ENCODE measurements at regions not wholly inside any gene's neighbourhood (a gene's known extent, or its start where the extent isn't known, plus 50 kb on each side); places are given as distances from the start of the nearest gene placed in this dataset.

DNA sequence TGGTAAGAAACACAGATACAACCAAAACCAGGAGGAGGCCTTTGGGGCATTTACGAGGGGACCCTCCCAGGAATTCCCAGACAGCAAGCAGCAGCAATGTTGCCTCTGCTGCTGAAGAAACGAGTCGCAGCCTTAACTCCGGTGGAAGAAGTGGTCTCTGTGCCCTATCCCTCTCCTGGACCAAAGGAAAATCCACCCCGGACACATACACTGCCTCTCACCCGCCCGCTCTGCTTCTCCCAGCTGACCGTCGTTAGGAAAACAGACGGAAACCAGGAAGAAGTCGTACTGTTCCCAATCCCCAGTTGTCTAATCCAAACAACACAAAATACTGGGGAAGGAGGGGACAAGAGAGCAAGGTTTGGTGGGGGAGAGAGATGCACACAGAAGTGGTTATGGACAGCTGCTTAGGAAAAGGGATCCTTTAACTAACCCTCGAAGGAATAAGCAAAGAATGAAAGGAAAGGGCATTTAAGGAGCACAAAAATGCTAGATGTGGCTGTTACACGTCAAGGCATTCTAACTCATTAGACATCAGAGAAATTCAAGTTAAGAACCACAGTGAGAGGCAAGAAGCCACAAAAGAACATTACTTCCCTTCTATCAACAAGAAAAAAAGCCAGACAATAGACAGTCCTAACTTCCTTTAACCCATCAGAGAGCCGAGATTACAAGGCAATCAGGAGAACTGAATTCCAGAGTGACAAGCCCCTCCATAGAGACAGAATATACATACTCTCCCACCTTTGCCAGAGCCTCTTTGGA is 71.9 kb downstream of the ACTL7B start:
- TF ChIP-seq, protein P1, sequence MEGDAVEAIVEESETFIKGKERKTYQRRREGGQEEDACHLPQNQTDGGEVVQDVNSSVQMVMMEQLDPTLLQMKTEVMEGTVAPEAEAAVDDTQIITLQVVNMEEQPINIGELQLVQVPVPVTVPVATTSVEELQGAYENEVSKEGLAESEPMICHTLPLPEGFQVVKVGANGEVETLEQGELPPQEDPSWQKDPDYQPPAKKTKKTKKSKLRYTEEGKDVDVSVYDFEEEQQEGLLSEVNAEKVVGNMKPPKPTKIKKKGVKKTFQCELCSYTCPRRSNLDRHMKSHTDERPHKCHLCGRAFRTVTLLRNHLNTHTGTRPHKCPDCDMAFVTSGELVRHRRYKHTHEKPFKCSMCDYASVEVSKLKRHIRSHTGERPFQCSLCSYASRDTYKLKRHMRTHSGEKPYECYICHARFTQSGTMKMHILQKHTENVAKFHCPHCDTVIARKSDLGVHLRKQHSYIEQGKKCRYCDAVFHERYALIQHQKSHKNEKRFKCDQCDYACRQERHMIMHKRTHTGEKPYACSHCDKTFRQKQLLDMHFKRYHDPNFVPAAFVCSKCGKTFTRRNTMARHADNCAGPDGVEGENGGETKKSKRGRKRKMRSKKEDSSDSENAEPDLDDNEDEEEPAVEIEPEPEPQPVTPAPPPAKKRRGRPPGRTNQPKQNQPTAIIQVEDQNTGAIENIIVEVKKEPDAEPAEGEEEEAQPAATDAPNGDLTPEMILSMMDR (IDR thresholded peaks at IDR 0.05), result no peak
- TF ChIP-seq POLR2A (IDR thresholded peaks at IDR 0.05) (no peak), EP300 (IDR thresholded peaks at IDR 0.05) (no peak), POLR2AphosphoS5 (IDR thresholded peaks at IDR 0.05) (no peak)
